Duodenal mucosa (tissue), 2 donors: ENCODE measurements at regions not wholly inside any gene's neighbourhood (a gene's known extent, or its start where the extent isn't known, plus 50 kb on each side); places are given as distances from the start of the nearest gene placed in this dataset.

Experiments
- H3K27ac ChIP-seq: one replicate; pipeline ENCODE4 v1.7.0; 2013; ENCODE audit warnings: low read depth, low read length
- H3K27me3 ChIP-seq, 2 donors: one replicate each; pipeline ENCODE4 v1.7.0; 2013; ENCODE audit warnings: low read length in 2 of 2, control low read depth in 1 of 2; ENCODE audit not compliant: insufficient read depth in 2 of 2, control insufficient read depth in 1 of 2
- H3K36me3 ChIP-seq, 2 donors: one replicate each; pipeline ENCODE4 v1.7.0; 2013; ENCODE audit warnings: low read length in 2 of 2, control low read depth in 1 of 2; ENCODE audit not compliant: insufficient read depth in 2 of 2, control insufficient read depth in 1 of 2
- H3K4me1 ChIP-seq, 2 donors: one replicate each; pipeline ENCODE4 v1.7.0; 2013; ENCODE audit warnings: low read length in 2 of 2, control low read depth in 1 of 2; ENCODE audit not compliant: insufficient read depth in 2 of 2, control insufficient read depth in 1 of 2
- H3K4me3 ChIP-seq, 2 donors: one replicate each; pipeline ENCODE4 v1.7.0; 2013; ENCODE audit warnings: low read length in 2 of 2, low read depth in 1 of 2
- H3K9ac ChIP-seq, 2 donors: one replicate each; pipeline ENCODE4 v1.7.0; 2013; ENCODE audit warnings: low read length in 2 of 2, low read depth in 1 of 2
- H3K9me3 ChIP-seq, 2 donors: one replicate each; pipeline ENCODE4 v1.7.0; 2013; ENCODE audit warnings: low read length in 2 of 2, control low read depth in 1 of 2; ENCODE audit not compliant: control insufficient read depth in 1 of 2

DNA sequence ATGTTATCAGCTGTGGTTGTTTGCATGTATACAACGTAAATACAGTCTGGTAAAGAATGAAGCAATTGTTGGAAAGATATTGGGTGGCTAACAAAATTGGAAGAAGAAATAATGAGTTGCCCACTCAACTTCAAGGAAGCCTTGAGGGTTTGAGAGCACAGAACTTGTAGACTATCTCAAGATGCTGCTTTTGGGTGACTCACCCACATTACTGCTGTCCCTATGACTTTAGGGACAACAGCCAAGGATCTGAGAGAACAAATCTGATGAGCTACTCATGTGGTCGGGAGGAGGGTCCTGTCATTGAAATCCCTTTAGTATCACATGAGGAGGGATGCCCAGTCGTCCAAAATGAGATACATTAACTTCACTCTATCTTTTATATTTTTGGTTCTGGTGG, 261.8 kb downstream of the GAS1 start:
- no peak overlapping the region for H3K4me3 ChIP-seq

GRCh38 chr9:86684148-86684547, 263.2 kb downstream of the GAS1 start:
- no peaks in the 10 kb centered on the region for H3K27me3 ChIP-seq
- no peak overlapping the region for H3K4me3 ChIP-seq
- no peaks in the 10 kb centered on the region for H3K9me3 ChIP-seq
- peaks cover 0 to 5% of the 10 kb centered on the region in 2 donors for H3K4me1 ChIP-seq
- H3K9ac ChIP-seq = no peak overlapping the region
- H3K27ac ChIP-seq = no peak overlapping the region
- no peaks in the 10 kb centered on the region for H3K36me3 ChIP-seq

More for the DNA sequence above, 261.8 kb downstream of the GAS1 start:
- H3K9me3 ChIP-seq = no peaks in the 10 kb centered on the region
- no peaks in the 10 kb centered on the region for H3K27me3 ChIP-seq
- H3K36me3 ChIP-seq = no peaks in the 10 kb centered on the region
- H3K9ac ChIP-seq = no peak overlapping the region
- H3K27ac ChIP-seq = no peak overlapping the region
- H3K4me1 ChIP-seq = peaks cover 0 to 3% of the 10 kb centered on the region in 2 donors

- peak overlapping the region; percentile 57 to 60 for H3K4me3 ChIP-seq
- no peak overlapping the region for H3K27ac ChIP-seq
- H3K9ac ChIP-seq = no peak overlapping the region
- H3K36me3 ChIP-seq = no peaks in the 10 kb centered on the region
- peaks cover 0 to 5% of the 10 kb centered on the region in 2 donors for H3K4me1 ChIP-seq
- H3K27me3 ChIP-seq = no peaks in the 10 kb centered on the region
- H3K9me3 ChIP-seq = no peaks in the 10 kb centered on the region
Measured at GRCh38 chr9:86682240-86682639, 265.1 kb downstream of the GAS1 start.

DNA sequence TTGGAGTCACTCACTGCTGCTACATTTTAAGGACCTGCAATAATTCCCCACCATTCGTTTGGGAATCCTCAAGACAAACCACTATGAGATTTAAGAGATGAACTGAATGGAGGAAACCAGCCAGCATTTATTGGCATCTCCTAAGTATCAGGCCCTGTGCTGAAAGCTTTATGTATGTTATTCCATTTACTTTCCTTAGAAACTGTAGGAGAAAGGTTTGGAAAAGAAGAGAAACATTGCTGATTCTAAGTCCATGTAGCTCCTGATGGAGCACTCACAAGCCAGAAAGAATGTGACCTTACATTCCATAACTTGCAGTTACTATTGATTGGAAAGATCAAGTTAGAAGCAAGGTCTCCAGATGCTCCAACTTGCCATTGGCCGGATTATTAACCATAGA, 267.4 kb downstream of the GAS1 start:
- H3K36me3 ChIP-seq = no peaks in the 10 kb centered on the region
- H3K27ac ChIP-seq = no peak overlapping the region
- H3K4me3 ChIP-seq = no peak overlapping the region
- peaks cover 0 to 5% of the 10 kb centered on the region in 2 donors for H3K4me1 ChIP-seq
- H3K27me3 ChIP-seq = no peaks in the 10 kb centered on the region
- no peaks in the 10 kb centered on the region for H3K9me3 ChIP-seq
- H3K9ac ChIP-seq = no peak overlapping the region

- Histone ChIP-seq H3K9me3 (peaks cover 0 to 2% of the 10 kb centered on the region in 2 donors), H3K9ac (no peak overlapping the region), H3K36me3 (no peaks in the 10 kb centered on the region), H3K27me3 (no peaks in the 10 kb centered on the region), H3K4me1 (peaks cover 0 to 5% of the 10 kb centered on the region in 2 donors), H3K4me3 (no peak overlapping the region), H3K27ac (no peak overlapping the region)
Measured at GRCh38 chr9:86676396-86676795, 270.9 kb downstream of the GAS1 start.

GRCh38 chr9:86675805-86676204, 271.5 kb downstream of the GAS1 start:
- Histone ChIP-seq H3K9ac (no peak overlapping the region), H3K4me3 (no peak overlapping the region), H3K36me3 (no peaks in the 10 kb centered on the region), H3K27me3 (no peaks in the 10 kb centered on the region), H3K4me1 (peaks cover 0 to 5% of the 10 kb centered on the region in 2 donors), H3K27ac (no peak overlapping the region), H3K9me3 (peaks cover under 1 to 5% of the 10 kb centered on the region in 2 donors)

GRCh38 chr9:86674487-86674886, 272.8 kb downstream of the GAS1 start:
- Histone ChIP-seq H3K9me3 (peaks cover 4 to 5% of the 10 kb centered on the region in 2 donors), H3K4me1 (no peaks in the 10 kb centered on the region), H3K36me3 (no peaks in the 10 kb centered on the region), H3K9ac (no peak overlapping the region), H3K27ac (no peak overlapping the region), H3K4me3 (no peak overlapping the region), H3K27me3 (no peaks in the 10 kb centered on the region)

DNA sequence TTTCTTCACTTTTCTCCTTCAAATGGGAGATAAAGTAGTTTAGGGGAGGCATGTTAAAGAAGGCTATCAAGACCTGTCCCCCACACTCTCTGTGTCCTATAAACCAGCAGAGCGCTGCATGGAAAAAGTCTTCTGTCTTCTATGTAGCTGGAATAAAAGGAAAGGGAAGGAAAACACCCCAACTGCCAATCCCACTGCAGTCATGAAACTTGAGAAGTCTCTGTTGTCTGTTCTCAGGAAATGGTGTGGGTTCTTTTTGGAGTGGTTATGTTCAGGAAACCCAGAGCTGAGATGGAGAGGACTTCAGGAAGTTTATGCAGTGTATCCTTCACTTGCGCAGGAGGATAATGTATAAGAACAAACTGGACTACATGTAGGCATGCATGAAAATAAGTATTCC, 274.3 kb downstream of the GAS1 start:
- Histone ChIP-seq H3K27ac (no peak overlapping the region), H3K4me3 (no peak overlapping the region), H3K4me1 (no peaks in the 10 kb centered on the region), H3K9me3 (peaks cover 4 to 5% of the 10 kb centered on the region in 2 donors), H3K36me3 (no peaks in the 10 kb centered on the region), H3K27me3 (no peaks in the 10 kb centered on the region), H3K9ac (no peak overlapping the region)

GRCh38 chr9:86672301-86672700, 275.0 kb downstream of the GAS1 start:
- H3K4me1 ChIP-seq = no peaks in the 10 kb centered on the region
- H3K27ac ChIP-seq = no peak overlapping the region
- H3K27me3 ChIP-seq = no peaks in the 10 kb centered on the region
- H3K9me3 ChIP-seq = peaks cover 4 to 5% of the 10 kb centered on the region in 2 donors
- H3K9ac ChIP-seq = no peak overlapping the region
- H3K36me3 ChIP-seq = no peaks in the 10 kb centered on the region
- H3K4me3 ChIP-seq = no peak overlapping the region

GRCh38 chr9:86671018-86671417, 276.3 kb downstream of the GAS1 start:
- Histone ChIP-seq H3K27me3 (peaks cover 0 to 7% of the 10 kb centered on the region in 2 donors), H3K27ac (no peak overlapping the region), H3K4me3 (no peak overlapping the region), H3K36me3 (no peaks in the 10 kb centered on the region), H3K9me3 (peaks cover 4 to 5% of the 10 kb centered on the region in 2 donors), H3K4me1 (no peaks in the 10 kb centered on the region), H3K9ac (no peak overlapping the region)

DNA sequence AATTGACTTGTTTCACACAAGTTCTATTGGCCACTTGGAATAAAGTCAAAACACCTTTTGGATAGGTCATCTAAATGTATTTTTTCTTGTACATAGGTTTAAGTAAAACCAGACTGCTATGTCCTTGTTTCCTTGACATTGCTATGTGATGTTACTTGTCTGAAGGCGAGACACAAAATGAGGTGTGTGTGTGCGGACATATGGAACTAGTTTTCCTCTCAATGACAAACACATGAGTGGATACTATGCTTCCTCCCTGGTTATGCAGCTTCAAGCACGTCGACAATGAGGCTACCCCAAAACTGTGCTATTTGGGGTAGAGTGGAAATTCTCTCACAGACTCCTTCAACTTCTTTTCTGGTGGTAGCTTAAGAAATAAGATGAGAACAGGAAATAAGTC, 276.8 kb downstream of the GAS1 start:
- no peak overlapping the region for H3K27ac ChIP-seq

More for the DNA sequence above, 276.8 kb downstream of the GAS1 start:
- no peak overlapping the region for H3K9ac ChIP-seq
- peaks cover 4 to 5% of the 10 kb centered on the region in 2 donors for H3K9me3 ChIP-seq
- peaks cover 0 to 7% of the 10 kb centered on the region in 2 donors for H3K27me3 ChIP-seq
- H3K36me3 ChIP-seq = no peaks in the 10 kb centered on the region
- no peak overlapping the region for H3K4me3 ChIP-seq
- no peaks in the 10 kb centered on the region for H3K4me1 ChIP-seq
